ENCODE measurements at regions not wholly inside any gene's neighbourhood (a gene's known extent, or its start where the extent isn't known, plus 50 kb on each side); places are given as distances from the start of the nearest gene placed in this dataset.
"Not testable (repeated sequence)": the region's sequence is repeated elsewhere in the genome, so short reads cannot be mapped to it uniquely, and the experiment has no call there.

DNA sequence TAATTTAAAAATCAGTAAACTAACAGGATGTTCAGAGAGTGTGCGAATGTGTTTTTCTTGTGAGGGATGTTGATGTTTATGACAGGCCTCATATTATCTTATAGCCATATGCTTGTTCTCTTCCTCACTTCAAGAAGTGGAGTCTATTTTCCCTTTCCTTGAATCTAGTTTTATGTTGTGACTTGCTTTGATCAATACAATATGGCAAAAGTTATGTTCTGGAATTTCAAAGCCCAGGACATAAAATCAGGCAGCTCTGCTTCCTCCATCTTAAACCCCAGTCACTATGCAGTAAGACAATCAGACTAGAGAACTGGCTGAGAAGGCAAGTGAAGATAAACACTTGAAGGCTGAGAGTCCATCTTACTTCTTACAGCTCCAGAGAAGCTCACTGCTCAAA is 585.1 kb upstream of the NETO1 start:
- DNase-seq (ENCODE audit: low spot score), result no peak

DNA sequence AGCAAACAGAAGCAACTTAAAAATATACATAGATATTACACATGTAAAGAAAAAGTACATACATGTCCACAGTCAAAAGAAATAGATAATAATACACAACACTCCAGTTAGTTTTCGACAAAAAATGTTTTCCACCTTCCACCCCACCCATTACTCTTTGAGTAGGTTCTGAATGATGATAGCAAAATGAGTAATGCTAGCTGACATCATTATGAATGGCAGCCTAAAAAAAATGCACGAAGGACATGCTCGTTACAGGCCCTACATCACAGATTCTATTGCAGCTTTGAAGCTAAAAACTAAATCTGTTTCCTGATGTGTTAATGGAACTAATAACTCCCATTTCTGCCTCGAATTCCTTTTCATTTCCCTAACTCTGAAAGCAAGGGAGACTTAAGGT is 578.7 kb upstream of the NETO1 start:
- DNase-seq (ENCODE audit: low spot score), result no peak

DNA sequence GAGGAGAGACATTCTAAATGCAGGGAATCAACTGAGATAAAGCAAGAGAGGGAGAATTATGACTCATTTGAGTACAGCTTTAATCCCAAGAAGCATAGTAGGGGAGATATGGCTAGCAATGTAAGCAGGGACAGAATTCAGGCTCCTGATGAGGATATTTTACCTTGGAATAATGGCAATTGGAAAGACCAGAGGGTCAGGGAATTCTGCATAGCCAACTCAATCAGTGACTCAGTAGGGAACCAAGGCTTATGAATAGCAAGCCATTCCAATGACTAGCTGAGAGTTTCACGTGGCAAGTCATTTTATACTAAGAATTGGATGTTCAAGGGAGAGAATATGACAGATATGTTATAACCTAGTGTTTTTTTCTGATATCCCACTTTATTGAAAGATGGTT is 563.8 kb upstream of the NETO1 start:
- DNase-seq (ENCODE audit: low spot score), result no peak

DNA sequence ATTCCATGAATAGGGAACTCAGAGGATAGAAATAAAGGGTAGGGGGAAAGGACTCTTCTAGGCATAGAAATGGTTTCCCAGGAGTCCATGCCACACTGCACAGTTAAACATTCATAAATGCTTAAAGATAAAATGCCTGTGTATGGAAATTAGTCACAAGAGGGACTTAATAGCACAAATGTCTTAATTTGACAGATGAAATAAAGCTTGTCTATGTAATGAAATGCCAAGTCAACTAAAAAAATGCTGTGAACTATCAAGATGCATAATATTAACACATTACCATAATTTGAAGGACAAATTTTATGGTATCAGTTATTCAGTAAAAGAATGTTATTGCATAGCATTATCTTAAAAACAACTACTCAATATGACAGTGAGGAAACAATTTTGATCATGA is 553.2 kb upstream of the NETO1 start:
- DNase-seq (ENCODE audit: low spot score), result no peak

DNA sequence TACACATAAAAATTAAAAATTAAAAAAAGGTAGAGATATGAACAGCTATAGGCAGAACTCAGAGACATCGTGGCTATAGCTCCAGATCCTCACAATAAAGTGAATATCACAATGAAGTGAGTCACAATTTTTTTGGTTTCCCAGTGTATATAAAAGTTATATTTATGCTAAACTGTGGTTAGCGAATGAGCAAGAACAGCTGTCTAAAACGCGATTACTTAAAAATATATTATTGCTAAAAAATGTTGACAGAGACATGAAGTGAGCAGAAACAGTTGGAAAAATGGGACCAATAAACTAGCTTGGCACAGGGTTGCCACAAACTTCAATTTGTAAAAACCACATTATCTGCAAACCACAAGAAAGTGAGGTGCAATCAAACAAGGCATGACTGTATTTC is 551.7 kb upstream of the NETO1 start:
- no peak for DNase-seq (ENCODE audit: low spot score)

DNA sequence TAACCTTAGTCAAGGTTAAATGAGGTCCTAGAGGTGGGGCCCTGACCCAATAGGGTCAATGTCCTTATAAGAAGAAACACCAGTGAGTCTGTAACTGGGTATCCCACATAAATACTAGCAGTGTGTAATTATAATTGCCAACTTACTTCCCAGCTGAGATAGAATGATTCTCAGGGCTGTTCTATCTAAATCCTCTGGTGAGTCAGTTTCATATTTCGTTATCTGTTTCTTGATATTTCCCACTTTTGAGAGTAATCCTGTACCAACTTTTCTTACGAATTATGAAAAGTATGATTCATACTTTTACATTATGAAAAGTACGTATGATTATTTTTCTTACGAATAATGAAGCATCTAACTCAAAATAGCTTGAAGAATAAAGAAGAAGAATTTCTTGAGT is 546.8 kb upstream of the NETO1 start:
- no peak for DNase-seq (ENCODE audit: low spot score)

DNA sequence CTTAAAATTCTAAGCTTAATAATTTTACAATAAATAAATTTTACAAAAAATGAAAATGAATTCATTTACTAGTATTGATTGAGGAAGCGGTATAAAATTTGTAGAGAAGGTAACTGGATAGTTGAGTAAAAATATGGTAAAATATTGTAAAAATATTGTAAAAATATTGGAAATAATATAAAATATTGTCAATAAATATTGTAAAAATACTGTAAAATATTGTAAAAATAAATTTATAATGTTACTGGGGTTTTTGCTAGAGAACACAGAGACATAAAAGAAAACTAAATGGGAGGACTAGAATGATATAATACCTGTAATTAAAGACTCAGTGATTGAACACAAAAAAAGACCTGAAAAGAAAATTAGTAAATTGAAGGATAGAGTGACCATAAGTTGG is 546.3 kb upstream of the NETO1 start:
- no peak for DNase-seq (ENCODE audit: low spot score)

DNA sequence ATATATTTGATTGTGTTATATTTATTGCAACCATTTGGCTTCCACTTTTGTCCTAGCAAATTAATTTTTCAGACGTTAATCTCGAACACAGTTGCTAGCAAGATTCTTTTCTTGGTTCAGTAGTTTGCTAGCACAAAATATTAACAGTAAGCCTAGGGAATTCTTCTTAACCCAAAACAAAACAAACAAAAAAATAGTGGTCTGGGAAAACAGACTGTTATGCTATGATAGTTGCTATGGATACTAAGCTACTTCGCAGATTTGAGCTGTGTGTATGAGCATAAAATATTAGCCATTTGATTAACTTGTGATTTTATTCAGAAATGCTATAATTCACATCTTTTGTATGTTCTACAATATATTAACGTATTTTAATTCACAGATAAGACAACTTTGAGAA is 541.5 kb upstream of the NETO1 start:
- DNase-seq (ENCODE audit: low spot score), result no peak

DNA sequence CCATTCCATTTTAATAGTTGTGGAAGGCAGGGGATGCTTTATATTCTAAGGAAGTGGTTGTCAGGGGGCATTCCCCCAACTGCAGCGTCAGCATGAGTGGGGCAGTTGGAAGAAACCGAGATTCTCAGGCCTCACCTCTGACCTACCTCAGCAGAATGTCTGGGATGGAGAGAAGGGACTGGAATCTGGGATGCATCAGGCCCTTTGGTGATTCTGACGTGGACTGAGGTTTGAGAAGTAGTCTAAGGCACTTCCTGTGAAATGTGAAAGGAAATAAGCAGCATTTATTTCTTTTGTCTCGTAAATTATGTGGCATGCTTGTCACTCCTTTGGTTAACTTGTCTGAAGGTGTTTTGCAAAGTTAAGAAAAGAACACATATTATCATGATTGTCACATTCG is 540.7 kb upstream of the NETO1 start:
- DNase-seq (ENCODE audit: low spot score), result no peak

DNA sequence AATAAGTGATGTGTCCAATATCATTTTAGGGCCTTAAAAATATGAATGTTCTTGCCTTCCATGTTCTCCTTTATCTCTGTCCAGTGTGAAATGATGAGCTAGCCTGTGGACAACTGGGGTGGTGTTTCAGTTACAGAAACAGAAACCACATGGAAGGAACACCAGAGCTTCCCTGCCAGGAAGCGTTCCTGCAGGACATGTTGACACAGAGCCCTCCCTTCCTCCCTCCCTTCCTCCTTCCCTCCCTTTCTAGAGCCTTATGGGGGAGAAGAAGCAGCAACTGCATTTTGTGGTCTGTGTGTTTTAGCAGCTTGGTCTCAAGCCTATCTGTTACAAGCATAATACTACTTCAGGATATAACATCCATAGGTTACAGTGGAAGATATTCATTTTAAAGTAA is 539.7 kb upstream of the NETO1 start:
- no peak for DNase-seq (ENCODE audit: low spot score)

DNA sequence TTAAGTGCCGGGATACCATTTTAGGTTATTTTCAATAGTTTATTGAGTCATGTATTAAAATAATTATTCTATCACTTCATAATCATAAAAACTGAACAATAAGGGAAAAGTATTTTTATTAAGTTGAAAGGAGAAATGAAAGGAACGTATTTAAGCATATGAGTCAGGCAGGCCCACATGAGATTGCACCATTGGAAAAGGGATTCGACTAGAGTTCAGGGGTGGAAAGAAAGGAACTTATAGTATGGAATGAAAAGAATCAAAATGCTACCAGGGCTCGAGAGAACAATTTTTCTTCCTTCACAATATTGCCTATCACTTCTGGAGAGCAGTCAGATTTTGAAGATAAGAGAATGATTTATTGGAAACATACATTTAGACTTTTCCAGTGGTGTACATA is 516.5 kb upstream of the NETO1 start:
- DNase-seq (ENCODE audit: low spot score), result no peak

DNA sequence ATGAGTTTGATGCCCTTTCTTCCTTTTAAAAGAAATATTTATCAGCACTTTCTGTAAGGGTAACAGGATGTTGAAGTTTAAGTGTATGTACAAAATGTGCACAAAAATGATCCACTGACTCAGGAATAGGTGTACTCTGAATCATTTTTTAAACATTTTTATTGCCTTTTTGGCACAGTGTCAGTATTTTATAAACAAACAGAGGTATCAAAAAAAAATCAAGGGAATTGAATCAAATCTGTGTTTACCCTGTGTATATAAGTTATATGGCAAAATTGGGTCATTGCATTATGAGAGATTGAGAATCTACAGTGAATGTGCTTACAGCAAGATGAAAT is 513.9 kb upstream of the NETO1 start:
- DNase-seq (ENCODE audit: low spot score), result no peak

DNA sequence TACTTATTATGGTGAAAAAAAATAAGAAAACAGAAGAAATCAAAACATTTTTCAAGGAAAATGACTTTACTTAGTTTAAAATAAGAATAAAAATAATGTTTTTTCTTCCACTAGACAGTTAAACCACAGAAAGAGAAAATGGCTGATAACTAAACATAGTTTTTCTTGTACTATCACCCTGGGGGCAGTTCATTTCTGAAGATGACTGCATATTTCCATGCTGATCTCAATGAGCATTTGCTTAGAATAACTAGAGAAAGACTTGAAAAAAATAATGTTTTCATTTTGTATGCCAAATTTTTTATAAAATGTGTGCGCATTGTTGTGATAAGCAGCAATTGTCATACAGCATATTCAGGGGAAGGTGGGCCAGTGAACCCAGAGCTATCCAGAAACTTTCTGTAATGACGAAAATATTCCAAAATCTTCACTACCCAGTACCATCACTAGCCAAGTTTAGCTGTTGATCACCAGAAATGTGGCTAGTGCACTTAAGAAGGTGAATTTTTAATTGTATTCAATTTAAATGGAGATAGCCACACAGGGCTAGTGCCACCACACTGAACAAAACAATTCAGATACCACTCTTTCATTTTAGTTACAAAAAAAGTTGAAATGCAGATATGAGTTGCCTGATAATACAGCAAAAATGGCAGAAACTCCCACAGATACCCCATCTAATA is 513.4 kb upstream of the NETO1 start:
- DNase-seq (ENCODE audit: low spot score), result no peak

DNA sequence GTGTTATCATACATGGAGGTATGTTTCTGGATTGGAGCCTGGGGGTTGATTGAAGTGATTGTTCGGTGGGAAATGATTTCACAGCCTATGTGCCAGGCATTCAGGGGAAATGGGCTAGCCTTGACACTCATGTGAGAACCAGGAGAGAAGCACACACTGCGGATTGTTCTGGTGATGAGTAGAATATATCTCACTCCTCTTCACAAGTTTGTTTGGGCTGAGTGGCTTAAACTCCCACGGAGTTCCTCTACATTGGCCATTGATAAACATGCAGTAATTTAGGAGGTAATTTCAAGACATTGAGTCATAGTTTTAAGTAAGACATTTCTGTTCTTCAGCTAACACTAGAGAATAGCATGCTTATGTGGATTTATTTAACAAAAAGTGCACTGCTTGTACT is 498.9 kb upstream of the NETO1 start:
- DNase-seq (ENCODE audit: low spot score), result no peak

DNA sequence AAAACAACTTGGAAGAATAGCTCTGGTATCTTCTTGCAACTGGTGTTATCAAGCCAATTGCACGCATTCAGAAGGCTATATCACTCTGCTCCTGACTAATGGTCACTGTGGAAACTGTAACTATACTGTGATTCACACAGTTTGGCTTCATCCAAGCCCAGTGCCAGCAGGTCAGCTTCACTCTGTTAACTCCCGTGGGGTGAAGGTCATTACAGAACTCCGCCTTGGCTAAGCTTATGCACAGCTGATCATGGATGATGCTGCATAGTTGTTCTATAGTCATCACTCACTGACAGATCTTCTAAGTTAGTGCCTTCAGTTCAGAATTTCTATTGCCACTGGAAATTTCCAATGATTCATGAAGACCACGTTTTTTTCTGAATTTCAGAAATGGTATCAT is 497.2 kb upstream of the NETO1 start:
- DNase-seq (ENCODE audit: low spot score), result no peak

DNA sequence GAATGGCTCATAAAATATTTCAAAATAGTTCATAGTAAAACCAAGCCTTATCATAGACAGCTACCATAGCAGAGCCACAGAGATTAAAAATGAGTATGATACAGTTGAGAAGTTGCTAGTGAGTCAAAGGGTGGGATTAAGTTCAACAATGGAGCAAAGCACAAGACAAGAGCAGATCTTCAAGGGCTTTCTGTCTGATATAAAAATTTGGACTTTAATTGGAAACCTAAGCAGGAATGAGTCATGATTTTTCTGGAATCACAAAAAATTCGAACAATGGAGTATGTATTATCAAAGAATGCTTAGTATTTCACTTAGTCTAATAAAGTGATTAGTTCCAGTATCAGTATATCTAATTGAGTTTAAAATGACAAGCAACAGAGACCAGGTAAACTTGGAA is 487.3 kb upstream of the NETO1 start:
- no peak for DNase-seq (ENCODE audit: low spot score)

DNA sequence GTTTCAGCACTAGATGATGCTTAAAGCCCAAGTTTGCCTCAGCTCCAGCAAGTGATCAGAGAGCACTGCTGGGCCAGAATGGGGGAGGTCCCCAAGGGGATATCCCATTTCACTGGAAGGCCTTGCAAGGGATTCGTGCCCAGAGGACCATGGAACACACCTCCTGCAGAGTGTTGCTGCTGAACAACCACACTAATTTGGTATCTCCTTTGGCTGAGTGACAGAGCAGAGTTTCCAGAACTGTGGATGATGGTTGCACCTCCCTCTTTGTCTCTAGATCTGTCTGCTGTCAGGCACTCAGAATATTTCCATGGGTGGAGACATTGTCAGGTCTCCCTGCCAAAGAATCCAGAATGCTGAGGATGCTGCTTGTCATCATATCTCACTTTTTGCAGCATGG is 484.8 kb upstream of the NETO1 start:
- no peak for DNase-seq (ENCODE audit: low spot score)

DNA sequence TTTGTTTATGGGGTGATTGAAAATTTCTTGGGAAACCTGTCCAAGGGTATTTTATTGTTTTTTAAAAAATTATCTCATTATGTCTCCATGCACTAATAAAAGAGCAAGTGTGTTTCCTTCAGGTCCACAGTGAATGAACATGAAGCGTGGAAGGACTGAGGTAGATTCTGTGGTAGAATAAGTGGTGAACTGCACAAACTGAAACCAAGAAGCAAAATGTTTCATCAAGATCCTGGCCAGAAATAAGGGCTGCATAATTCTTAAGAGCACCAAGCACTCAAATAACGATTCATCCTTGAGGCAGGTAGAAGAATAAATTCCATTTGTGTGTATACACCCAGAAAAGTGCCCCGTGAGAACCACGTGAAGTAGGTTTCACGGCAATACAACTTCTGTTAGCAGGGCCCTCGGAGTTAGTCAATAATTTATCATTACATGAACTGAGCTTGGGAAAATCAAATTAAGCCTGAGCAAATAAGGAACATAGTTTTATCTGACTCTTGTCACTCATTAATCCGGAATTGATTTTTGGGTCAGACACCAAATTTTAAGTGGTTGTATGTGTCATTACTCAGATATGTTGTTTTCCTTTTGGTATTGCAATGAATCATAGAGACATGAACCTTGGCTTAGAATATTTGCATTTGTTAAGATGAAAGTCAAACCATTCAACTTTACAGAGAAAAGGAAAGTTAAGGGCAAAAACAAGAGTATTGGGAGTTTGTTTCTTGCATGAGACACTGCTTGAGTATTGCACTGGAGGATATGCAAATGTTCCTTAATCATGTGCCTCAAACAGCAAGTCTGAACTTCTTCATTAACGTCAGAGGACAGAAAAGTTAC is 472.6 kb upstream of the NETO1 start:
- no peak for DNase-seq (ENCODE audit: low spot score)

DNA sequence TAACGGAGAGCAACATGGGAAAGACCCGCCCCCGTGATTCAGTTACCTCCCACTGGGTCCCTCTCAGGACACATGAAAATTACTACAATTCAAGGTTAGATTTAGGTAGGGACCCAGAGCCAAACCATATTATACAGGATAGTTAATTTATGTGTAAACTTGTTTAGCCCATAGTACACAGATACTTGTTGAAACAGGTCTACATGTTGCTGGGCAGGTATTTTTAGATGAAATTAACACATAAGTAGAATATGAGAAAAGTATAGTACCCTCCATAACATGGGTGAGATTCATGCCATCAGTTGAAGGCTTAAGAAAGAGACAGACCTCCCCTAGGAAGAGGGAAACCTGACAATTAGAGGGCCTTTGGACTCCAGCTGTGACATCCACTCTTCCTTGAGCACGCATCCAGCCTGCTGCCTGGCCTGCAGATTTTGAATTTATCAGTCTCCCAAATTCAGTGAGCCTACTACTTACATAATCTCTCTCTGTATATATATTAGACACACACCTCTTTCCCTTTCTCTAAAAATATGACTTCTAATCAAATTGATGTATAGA is 463.5 kb upstream of the NETO1 start:
- no peak for DNase-seq (ENCODE audit: low spot score)

DNA sequence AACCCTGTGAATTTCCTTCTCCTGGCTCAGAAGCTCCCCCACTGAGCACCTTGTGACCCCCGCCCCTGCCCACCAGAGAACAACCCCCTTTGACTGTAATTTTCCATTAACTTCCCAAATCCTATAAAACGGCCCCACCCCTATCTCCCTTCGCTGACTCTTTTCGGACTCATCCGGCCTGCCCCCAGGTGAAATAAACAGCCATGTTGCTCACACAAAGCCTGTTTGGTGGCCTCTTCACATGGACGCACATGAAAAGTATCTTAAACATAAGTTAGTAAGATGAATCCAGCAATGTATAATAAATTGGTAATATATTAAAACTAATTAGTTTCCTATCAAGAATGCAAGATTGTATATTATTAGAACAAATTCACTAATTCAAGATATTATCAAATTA is 462.3 kb upstream of the NETO1 start:
- DNase-seq (ENCODE audit: low spot score), result not testable (repeated sequence)

DNA sequence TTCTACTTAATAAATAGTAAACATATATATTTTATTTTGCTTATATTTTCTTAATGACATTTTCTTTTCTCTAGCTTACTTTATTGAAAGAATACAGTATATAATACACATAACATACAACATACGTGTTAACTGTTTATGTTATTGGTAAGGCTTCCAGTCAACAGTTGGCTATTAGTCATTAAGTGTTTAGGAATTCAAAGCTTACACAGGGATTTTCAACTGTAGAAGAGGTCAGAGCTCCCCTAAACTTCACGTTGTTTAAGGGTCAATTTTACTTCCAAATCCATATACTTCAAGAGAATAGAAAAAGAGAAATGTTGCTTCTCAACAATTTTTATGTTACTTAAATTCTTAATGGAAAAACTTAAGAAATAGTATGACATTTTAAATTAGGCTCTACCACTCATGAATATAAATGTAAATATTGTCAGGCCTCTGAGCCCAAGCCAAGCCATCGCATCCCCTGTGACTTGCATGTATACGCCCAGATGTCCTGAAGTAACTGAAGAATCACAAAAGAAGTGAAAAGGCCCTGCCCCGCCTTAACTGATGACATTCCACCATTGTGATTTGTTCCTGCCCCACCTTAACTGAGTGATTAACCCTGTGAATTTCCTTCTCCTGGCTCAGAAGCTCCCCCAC is 456.5 kb upstream of the NETO1 start:
- DNase-seq (ENCODE audit: low spot score), result not testable (repeated sequence)

DNA sequence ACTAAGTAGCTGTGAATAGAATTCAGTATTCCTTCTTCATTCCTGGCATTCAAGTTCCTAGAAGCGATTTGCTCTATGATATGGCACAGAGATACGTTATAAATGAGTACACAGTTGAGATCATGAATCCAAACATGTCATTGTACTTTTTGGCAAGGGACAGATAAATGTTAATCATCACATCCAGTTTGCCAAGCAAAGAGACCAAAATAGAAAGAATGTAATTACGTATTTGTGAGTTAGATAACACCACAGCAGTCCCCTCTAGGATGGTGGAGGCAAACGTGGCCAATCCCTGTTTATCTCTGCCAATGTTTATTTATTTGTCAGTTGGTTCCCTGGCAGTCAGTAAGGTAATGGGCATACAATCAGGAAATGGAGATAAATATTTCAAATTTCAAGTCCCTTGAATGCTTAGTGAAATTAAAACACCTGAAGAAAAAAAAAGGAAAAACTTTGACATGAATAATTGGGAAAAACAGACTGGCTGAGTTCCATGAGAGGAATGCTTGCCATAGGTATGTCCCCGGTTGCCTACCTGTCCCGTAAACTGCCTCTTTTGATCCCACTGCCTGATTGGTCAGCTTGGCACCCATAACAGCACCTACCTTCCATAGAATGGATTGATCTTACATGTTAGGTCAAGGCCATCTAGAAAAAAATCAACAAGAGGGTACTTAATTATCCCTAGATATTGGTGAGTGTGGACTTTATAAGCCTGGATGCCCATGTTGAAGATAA is 451.1 kb upstream of the NETO1 start:
- DNase-seq (ENCODE audit: low spot score), result no peak
